Sigmoid colon (tissue), 6 donors: ENCODE measurements at regions not wholly inside any gene's neighbourhood (a gene's known extent, or its start where the extent isn't known, plus 50 kb on each side); places are given as distances from the start of the nearest gene placed in this dataset.
"Not testable (repeated sequence)": the region's sequence is repeated elsewhere in the genome, so short reads cannot be mapped to it uniquely, and the experiment has no call there.

Experiments
- DNase-seq: peaks from one replicate; pipeline ENCODE4 v3.0.0-alpha.2; 2019
- H3K27ac ChIP-seq, 4 donors: fragments of 200-600 bp; sonication (generic); one replicate each; pipeline ENCODE4 v1.5.1; 2016 to 2019; ENCODE audit warnings: mild to moderate bottlenecking in 1 of 4
- H3K27me3 ChIP-seq, 3 donors: fragments of 200-600 bp; sonication (generic); one replicate each; pipeline ENCODE4 v1.5.1; 2019; ENCODE audit warnings: mild to moderate bottlenecking in 1 of 3
- H3K36me3 ChIP-seq, 4 donors: fragments of 200-600 bp; sonication (generic); one replicate each; pipeline ENCODE4 v1.5.1; 2016 to 2019
- H3K4me1 ChIP-seq, 4 donors: fragments of 200-600 bp; sonication (generic); one replicate each; pipeline ENCODE4 v1.5.1; 2017 to 2019
- H3K4me3 ChIP-seq, 4 donors: fragments of 200-600 bp; sonication (generic); one replicate each; pipeline ENCODE4 v1.5.1; 2017 to 2019; ENCODE audit warnings: mild to moderate bottlenecking in 2 of 4, moderate library complexity in 1 of 4
- H3K9me3 ChIP-seq, 4 donors: fragments of 200-600 bp in 3 of 4; sonication (generic) in 3 of 4; one replicate each; pipeline versions ENCODE4 v1.5.1 to v1.6.1; 2013 to 2019
- CTCF ChIP-seq, 4 experiments: fragments of 450-650 bp in 3 of 4; fragments of 200-600 bp in 1 of 4; IDR thresholded peaks; one replicate each; pipeline ENCODE4 v1.5.1; 2016 to 2019; ENCODE audit warnings: antibody characterized with exemption in 4 of 4, mild to moderate bottlenecking in 3 of 4, moderate library complexity in 2 of 4
- EP300 ChIP-seq, 4 donors: sonication (generic); formaldehyde crosslinking; IDR thresholded peaks; one replicate each; pipeline ENCODE4 v1.6.1; 2017; ENCODE audit warnings: antibody characterized with exemption in 4 of 4
- POLR2A ChIP-seq, 2 donors: fragments of 450-650 bp; IDR thresholded peaks; one replicate each; pipeline ENCODE4 v1.6.1; 2016; ENCODE audit warnings: antibody characterized with exemption in 2 of 2, mild to moderate bottlenecking in 2 of 2, moderate library complexity in 2 of 2
- POLR2AphosphoS5 ChIP-seq, 4 donors: sonication (generic); formaldehyde crosslinking; IDR thresholded peaks; one replicate each; pipeline ENCODE4 v1.6.1; 2017; ENCODE audit warnings: antibody characterized with exemption in 4 of 4
- WGBS, 2 donors: extraction: QIAGEN DNeasy Blood & Tissue Kit; methylation state at CpG; one replicate each; pipeline ENCODE4 v1.1.7; 2013; 5-methylcytosine and 5-hydroxymethylcytosine counted together
- intact Hi-C: fragments of 100-400 bp; cut with DNase I; formaldehyde crosslinking; loops from one replicate; pipeline ENCODE4 v1.15.1; 2023
- donor health status: healthy with polysubstance abuse.
- donor health status: healthy.

- intact Hi-C loops: no loop called here
- DNase-seq: no peak
These were observed 290.7 kb upstream of the PPARGC1A start for GRCh38 chr4:24180586-24180985.

GRCh38 chr4:24179201-24179840, 289.5 kb upstream of the PPARGC1A start:
- TF ChIP-seq POLR2AphosphoS5 (IDR thresholded peaks at IDR 0.05) (no peak), CTCF (IDR thresholded peaks at IDR 0.05) (no peak)
- Histone ChIP-seq H3K9me3 (no peaks in the 10 kb centered on the region), H3K4me3 (no peak overlapping the region), H3K4me1 (no peaks in the 10 kb centered on the region), H3K27me3 (no peaks in the 10 kb centered on the region), H3K27ac (no peak overlapping the region), H3K36me3 (no peaks in the 10 kb centered on the region)
- 84 to 95% methylated on average over 4 of the region's 4 CpGs for WGBS, 2 donors
- DNase-seq: no peak
- intact Hi-C loops: no loop called here

More at GRCh38 chr4:24180586-24180985, 290.7 kb upstream of the PPARGC1A start:
- Histone ChIP-seq H3K4me3 (no peak overlapping the region), H3K27me3 (no peaks in the 10 kb centered on the region), H3K9me3 (no peaks in the 10 kb centered on the region), H3K27ac (no peak overlapping the region), H3K36me3 (no peaks in the 10 kb centered on the region), H3K4me1 (no peaks in the 10 kb centered on the region)
- TF ChIP-seq CTCF (IDR thresholded peaks at IDR 0.05) (no peak), POLR2A (IDR thresholded peaks at IDR 0.05) (no peak), EP300 (IDR thresholded peaks at IDR 0.05) (no peak), POLR2AphosphoS5 (IDR thresholded peaks at IDR 0.05) (no peak)

DNA sequence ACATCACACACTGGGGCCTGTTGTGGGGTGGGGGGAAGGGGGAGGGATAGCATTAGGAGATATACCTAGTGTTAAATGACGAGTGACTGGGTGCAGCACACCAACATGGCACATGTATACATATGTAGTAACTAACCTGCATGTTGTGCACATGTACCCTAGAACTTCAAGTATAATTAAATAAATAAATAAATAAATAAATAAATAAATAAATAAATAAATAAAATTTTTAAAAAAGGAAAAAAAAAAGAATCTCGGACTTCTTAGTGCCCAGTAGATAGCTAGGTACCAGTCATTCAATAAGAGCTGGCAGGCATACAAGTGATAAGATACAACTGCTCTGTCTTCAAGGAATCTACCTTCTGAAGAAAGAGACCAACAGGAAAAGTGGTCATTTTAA, 287.6 kb upstream of the PPARGC1A start:
- intact Hi-C loops, H3K4me1 ChIP-seq, H3K27ac ChIP-seq, H3K36me3 ChIP-seq, DNase-seq, H3K4me3 ChIP-seq, H3K27me3 ChIP-seq, H3K9me3 ChIP-seq: not testable (repeated sequence)
- 87 to 89% methylated on average over 2 of the region's 2 CpGs for WGBS, 2 donors

DNA sequence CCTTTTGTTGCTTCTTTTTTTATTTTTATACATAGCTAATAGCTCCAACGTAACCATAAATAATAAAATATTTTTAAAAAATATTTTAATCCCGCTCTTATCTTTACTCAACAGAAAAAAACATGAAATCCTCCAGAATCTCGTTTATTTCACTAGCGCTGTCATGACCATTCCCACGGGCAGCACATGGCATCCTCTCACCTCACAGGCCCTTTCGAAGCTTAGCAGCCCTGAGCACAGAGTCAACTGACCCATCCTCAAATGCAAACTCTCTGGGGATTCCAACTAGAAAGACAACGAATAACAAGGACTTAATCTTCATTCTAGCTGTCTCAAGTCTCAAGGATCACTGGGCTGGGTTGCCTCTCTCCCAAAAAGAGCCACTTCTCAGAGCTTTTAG, 285.9 kb upstream of the PPARGC1A start:
- no peak for TF ChIP-seq EP300 (IDR thresholded peaks at IDR 0.05)
- no peak for TF ChIP-seq POLR2A (IDR thresholded peaks at IDR 0.05)
- no peak for TF ChIP-seq POLR2AphosphoS5 (IDR thresholded peaks at IDR 0.05)
- TF ChIP-seq CTCF (IDR thresholded peaks at IDR 0.05): no peak
- WGBS, 2 donors: 88 to 93% methylated on average over 7 of the region's 7 CpGs

GRCh38 chr4:24174602-24175001, 284.8 kb upstream of the PPARGC1A start:
- no peak for DNase-seq
- Histone ChIP-seq H3K4me1 (no peaks in the 10 kb centered on the region), H3K9me3 (no peaks in the 10 kb centered on the region), H3K36me3 (no peaks in the 10 kb centered on the region), H3K27ac (no peak overlapping the region), H3K27me3 (no peaks in the 10 kb centered on the region), H3K4me3 (no peak overlapping the region)
- no peak for TF ChIP-seq POLR2A (IDR thresholded peaks at IDR 0.05)
- TF ChIP-seq POLR2AphosphoS5 (IDR thresholded peaks at IDR 0.05): no peak
- no peak for TF ChIP-seq EP300 (IDR thresholded peaks at IDR 0.05)
- intact Hi-C loops: no loop called here
- 80 to 86% methylated on average over 4 of the region's 4 CpGs for WGBS, 2 donors

More for the DNA sequence above, 285.9 kb upstream of the PPARGC1A start:
- intact Hi-C loops: no loop called here
- no peaks in the 10 kb centered on the region for H3K9me3 ChIP-seq
- no peak overlapping the region for H3K4me3 ChIP-seq
- no peaks in the 10 kb centered on the region for H3K36me3 ChIP-seq
- H3K27ac ChIP-seq: no peak overlapping the region
- DNase-seq: no peak
- H3K27me3 ChIP-seq: no peaks in the 10 kb centered on the region
- no peaks in the 10 kb centered on the region for H3K4me1 ChIP-seq

GRCh38 chr4:24172406-24172805, 282.6 kb upstream of the PPARGC1A start:
- intact Hi-C loops: no loop called here
- DNase-seq: no peak
- Histone ChIP-seq H3K4me3 (no peak overlapping the region), H3K4me1 (no peaks in the 10 kb centered on the region), H3K36me3 (no peaks in the 10 kb centered on the region), H3K27ac (no peak overlapping the region), H3K27me3 (no peaks in the 10 kb centered on the region), H3K9me3 (no peaks in the 10 kb centered on the region)
- TF ChIP-seq CTCF (IDR thresholded peaks at IDR 0.05): no peak
- no peak for TF ChIP-seq POLR2AphosphoS5 (IDR thresholded peaks at IDR 0.05)
- no peak for TF ChIP-seq EP300 (IDR thresholded peaks at IDR 0.05)
- TF ChIP-seq POLR2A (IDR thresholded peaks at IDR 0.05): no peak
- WGBS, 2 donors: 78 to 86% methylated on average over 4 of the region's 4 CpGs
